ENCODE measurements at regions not wholly inside any gene's neighbourhood (a gene's known extent, or its start where the extent isn't known, plus 50 kb on each side); places are given as distances from the start of the nearest gene placed in this dataset.

DNA sequence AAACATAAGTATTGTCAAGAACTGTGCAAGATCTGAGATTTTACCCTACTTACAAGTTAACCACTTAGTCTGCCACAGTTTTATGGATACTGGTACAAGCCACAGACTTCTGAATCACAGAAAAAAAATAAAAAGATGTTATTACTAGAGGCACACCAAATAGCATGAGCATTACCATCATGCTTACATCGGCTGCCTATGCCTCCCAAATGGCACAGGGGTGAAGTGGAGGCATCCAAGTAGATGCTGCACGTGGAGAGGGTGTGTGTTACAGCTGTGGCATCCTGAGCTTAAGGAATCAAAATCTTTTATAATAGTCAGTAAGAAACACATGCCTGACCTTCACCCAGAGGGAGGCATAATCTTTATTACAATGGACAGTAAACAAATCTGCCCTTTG, 207.8 kb downstream of the TFEC start:
- no peaks in the 10 kb centered on the region for H3K9me3 ChIP-seq (ENCODE audit: severe bottlenecking)
- no peaks in the 10 kb centered on the region for H3K36me3 ChIP-seq (ENCODE audit: low read depth)
- no peaks in the 10 kb centered on the region for H3K27me3 ChIP-seq (ENCODE audit: insufficient read depth, poor library complexity, severe bottlenecking)
- H3K27ac ChIP-seq (ENCODE audit: poor library complexity, severe bottlenecking) = no peak overlapping the region
- no peaks in the 10 kb centered on the region for H3K4me1 ChIP-seq (ENCODE audit: insufficient read depth, poor library complexity, severe bottlenecking)
- ATAC-seq (ENCODE audit: low read depth) (no peak), DNase-seq (ENCODE audit: low spot score) (no peak)
- no peak for TF ChIP-seq CTCF (IDR thresholded peaks at IDR 0.05; ENCODE audit: poor library complexity, severe bottlenecking)
- H3K4me3 ChIP-seq (ENCODE audit: severe bottlenecking) = no peak overlapping the region

GRCh38 chr7:115822380-115822779, 208.2 kb downstream of the TFEC start:
- no peak overlapping the region for H3K4me3 ChIP-seq (ENCODE audit: severe bottlenecking)
- no peak for TF ChIP-seq CTCF (IDR thresholded peaks at IDR 0.05; ENCODE audit: poor library complexity, severe bottlenecking)
- H3K27ac ChIP-seq (ENCODE audit: poor library complexity, severe bottlenecking) = no peak overlapping the region
- ATAC-seq (ENCODE audit: low read depth) = no peak
- H3K9me3 ChIP-seq (ENCODE audit: severe bottlenecking) = no peaks in the 10 kb centered on the region
- H3K4me1 ChIP-seq (ENCODE audit: insufficient read depth, poor library complexity, severe bottlenecking) = no peaks in the 10 kb centered on the region
- no peak for DNase-seq (ENCODE audit: low spot score)
- no peaks in the 10 kb centered on the region for H3K27me3 ChIP-seq (ENCODE audit: insufficient read depth, poor library complexity, severe bottlenecking)
- H3K36me3 ChIP-seq (ENCODE audit: low read depth) = no peaks in the 10 kb centered on the region

- H3K9me3 ChIP-seq (ENCODE audit: severe bottlenecking) = no peaks in the 10 kb centered on the region
- H3K36me3 ChIP-seq (ENCODE audit: low read depth) = no peaks in the 10 kb centered on the region
- no peak overlapping the region for H3K27ac ChIP-seq (ENCODE audit: poor library complexity, severe bottlenecking)
- no peak for DNase-seq (ENCODE audit: low spot score)
- no peaks in the 10 kb centered on the region for H3K27me3 ChIP-seq (ENCODE audit: insufficient read depth, poor library complexity, severe bottlenecking)
- TF ChIP-seq CTCF (IDR thresholded peaks at IDR 0.05; ENCODE audit: poor library complexity, severe bottlenecking) = no peak
- no peaks in the 10 kb centered on the region for H3K4me1 ChIP-seq (ENCODE audit: insufficient read depth, poor library complexity, severe bottlenecking)
- no peak for ATAC-seq (ENCODE audit: low read depth)
- no peak overlapping the region for H3K4me3 ChIP-seq (ENCODE audit: severe bottlenecking)
Observed at GRCh38 chr7:115816318-115816974, 214.1 kb downstream of the TFEC start.

DNA sequence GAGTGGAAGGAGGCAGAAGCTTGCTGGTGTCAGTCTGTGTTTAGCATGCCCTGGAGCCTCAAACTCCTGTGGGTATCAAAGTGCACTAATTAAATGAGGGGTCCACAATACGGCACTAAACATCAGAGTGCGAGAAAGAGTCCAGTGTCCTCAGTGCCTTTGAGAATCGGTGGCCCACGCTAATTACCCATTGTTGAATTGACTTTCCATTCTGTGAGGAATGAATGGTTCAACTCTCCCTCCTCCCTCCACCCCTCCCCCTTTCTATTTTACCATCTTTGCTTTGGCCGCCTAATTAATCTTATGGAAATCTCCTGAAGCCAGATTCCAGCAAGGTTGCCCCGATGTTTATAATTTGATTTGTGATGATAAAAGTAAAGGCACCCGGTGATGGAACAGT, 217.8 kb downstream of the TFEC start:
- Histone ChIP-seq H3K4me3 (ENCODE audit: severe bottlenecking) (no peak overlapping the region), H3K27me3 (ENCODE audit: insufficient read depth, poor library complexity, severe bottlenecking) (no peaks in the 10 kb centered on the region), H3K9me3 (ENCODE audit: severe bottlenecking) (no peaks in the 10 kb centered on the region), H3K27ac (ENCODE audit: poor library complexity, severe bottlenecking) (no peak overlapping the region), H3K36me3 (ENCODE audit: low read depth) (no peaks in the 10 kb centered on the region), H3K4me1 (ENCODE audit: insufficient read depth, poor library complexity, severe bottlenecking) (no peaks in the 10 kb centered on the region)
- DNase-seq (ENCODE audit: low spot score) = no peak
- no peak for ATAC-seq (ENCODE audit: low read depth)
- no peak for TF ChIP-seq CTCF (IDR thresholded peaks at IDR 0.05; ENCODE audit: poor library complexity, severe bottlenecking)

- no peaks in the 10 kb centered on the region for H3K36me3 ChIP-seq (ENCODE audit: low read depth)
- no peak overlapping the region for H3K4me3 ChIP-seq (ENCODE audit: severe bottlenecking)
- DNase-seq (ENCODE audit: low spot score) = no peak
- TF ChIP-seq CTCF (IDR thresholded peaks at IDR 0.05; ENCODE audit: poor library complexity, severe bottlenecking) = no peak
- ATAC-seq (ENCODE audit: low read depth) = peak; percentile 64
- no peaks in the 10 kb centered on the region for H3K4me1 ChIP-seq (ENCODE audit: insufficient read depth, poor library complexity, severe bottlenecking)
- peaks cover 3% of the 10 kb centered on the region for H3K27me3 ChIP-seq (ENCODE audit: insufficient read depth, poor library complexity, severe bottlenecking)
- H3K27ac ChIP-seq (ENCODE audit: poor library complexity, severe bottlenecking) = no peak overlapping the region
- no peaks in the 10 kb centered on the region for H3K9me3 ChIP-seq (ENCODE audit: severe bottlenecking)
Observed at GRCh38 chr7:115805458-115805857, 225.1 kb downstream of the TFEC start.

All from RWPE2 (cell line).